Nephron (organoid): ENCODE measurements at regions not wholly inside any gene's neighbourhood (a gene's known extent, or its start where the extent isn't known, plus 50 kb on each side); places are given as distances from the start of the nearest gene placed in this dataset.

Source experiments
- H3K27ac Mint-ChIP-seq, 3 experiments: 2 replicates each; pipeline ENCODE4 v1.8.0; 2020; ENCODE audit warnings: mixed read lengths in 3 of 3, mild to moderate bottlenecking in 2 of 3, moderate library complexity in 1 of 3
- H3K27me3 Mint-ChIP-seq: 2 replicates; pipeline ENCODE4 v1.8.0; 2021; ENCODE audit warnings: low read depth, mild to moderate bottlenecking, moderate library complexity, mixed read lengths
- H3K36me3 Mint-ChIP-seq: 2 replicates; pipeline ENCODE4 v1.8.0; 2020; ENCODE audit warnings: low read depth, mixed read lengths
- H3K4me1 Mint-ChIP-seq: 2 replicates; pipeline ENCODE4 v1.8.0; 2020; ENCODE audit warnings: mixed read lengths
- H3K4me3 Mint-ChIP-seq, 3 experiments: 2 replicates each; pipeline ENCODE4 v1.8.0; 2020; ENCODE audit warnings: mild to moderate bottlenecking in 3 of 3, mixed read lengths in 3 of 3, moderate library complexity in 2 of 3
- H3K9me3 Mint-ChIP-seq: 2 replicates; pipeline ENCODE4 v1.8.0; 2020; ENCODE audit warnings: mixed read lengths
- CTCF ChIP-seq, 3 experiments: fragments of 200-600 bp; sonication (generic); IDR thresholded peaks; one replicate each; pipeline ENCODE4 v1.5.0; 2021; ENCODE audit warnings: antibody characterized with exemption in 3 of 3; ENCODE audit not compliant: unreplicated experiment in 3 of 3

- no peaks in the 10 kb centered on the region for H3K36me3 Mint-ChIP-seq
- peaks cover 5% of the 10 kb centered on the region for H3K4me1 Mint-ChIP-seq
- TF ChIP-seq CTCF (IDR thresholded peaks at IDR 0.05; ENCODE audit: unreplicated experiment in 3 of 3), result no peak
- H3K27ac Mint-ChIP-seq, result no peak overlapping the region
- no peaks in the 10 kb centered on the region for H3K9me3 Mint-ChIP-seq
- H3K27me3 Mint-ChIP-seq, result no peaks in the 10 kb centered on the region
- H3K4me3 Mint-ChIP-seq, result no peak overlapping the region
Measured at GRCh38 chr2:157190151-157190550, 67.4 kb upstream of the GALNT5 start.

- Mint-ChIP-seq H3K4me1 (peaks cover 5% of the 10 kb centered on the region), H3K36me3 (no peaks in the 10 kb centered on the region), H3K4me3 (no peak overlapping the region), H3K27ac (no peak overlapping the region), H3K27me3 (no peaks in the 10 kb centered on the region), H3K9me3 (no peaks in the 10 kb centered on the region)
- TF ChIP-seq CTCF (IDR thresholded peaks at IDR 0.05; ENCODE audit: unreplicated experiment in 3 of 3), result no peak
Measured at GRCh38 chr2:157191186-157191585, 66.3 kb upstream of the GALNT5 start.

GRCh38 chr2:157192445-157193423 is 64.8 kb upstream of the GALNT5 start:
- H3K27ac Mint-ChIP-seq, result no peak overlapping the region

GRCh38 chr2:157193461-157193860 is 64.0 kb upstream of the GALNT5 start:
- H3K27me3 Mint-ChIP-seq, result no peaks in the 10 kb centered on the region
- TF ChIP-seq CTCF (IDR thresholded peaks at IDR 0.05; ENCODE audit: unreplicated experiment in 3 of 3), result no peak
- H3K36me3 Mint-ChIP-seq, result no peaks in the 10 kb centered on the region
- no peaks in the 10 kb centered on the region for H3K9me3 Mint-ChIP-seq
- no peak overlapping the region for H3K27ac Mint-ChIP-seq
- no peak overlapping the region for H3K4me3 Mint-ChIP-seq
- H3K4me1 Mint-ChIP-seq, result peaks cover 5% of the 10 kb centered on the region

More at GRCh38 chr2:157192445-157193423, 64.8 kb upstream of the GALNT5 start:
- Mint-ChIP-seq H3K4me1 (peaks cover 5% of the 10 kb centered on the region), H3K27me3 (no peaks in the 10 kb centered on the region), H3K4me3 (no peak overlapping the region), H3K36me3 (no peaks in the 10 kb centered on the region), H3K9me3 (no peaks in the 10 kb centered on the region)
- TF ChIP-seq CTCF (IDR thresholded peaks at IDR 0.05; ENCODE audit: unreplicated experiment in 3 of 3), result no peak

GRCh38 chr2:157194097-157194688 is 63.3 kb upstream of the GALNT5 start:
- no peak overlapping the region for H3K4me3 Mint-ChIP-seq
- TF ChIP-seq CTCF (IDR thresholded peaks at IDR 0.05; ENCODE audit: unreplicated experiment in 3 of 3), result peak; percentile 80 to 90 (median 83)
- H3K4me1 Mint-ChIP-seq, result peaks cover 5% of the 10 kb centered on the region

More at GRCh38 chr2:157194097-157194688, 63.3 kb upstream of the GALNT5 start:
- Mint-ChIP-seq H3K27me3 (no peaks in the 10 kb centered on the region), H3K9me3 (no peaks in the 10 kb centered on the region), H3K27ac (peak overlapping the region in 1 of 3 experiments; percentile 5), H3K36me3 (no peaks in the 10 kb centered on the region)
